Stimulated activated CD4-positive, alpha-beta T cell treated with anti-CD3 and anti-CD28 coated beads, Interleukin-4, amount 100 ng/mL, for 48 hours (primary cell): ENCODE measurements at regions not wholly inside any gene's neighbourhood (a gene's known extent, or its start where the extent isn't known, plus 50 kb on each side); places are given as distances from the start of the nearest gene placed in this dataset.

ENCODE experiments used
- DNase-seq, 2 donors: peaks; one replicate each; pipeline ENCODE4 v3.0.0-alpha.2; 2020; ENCODE audit warnings: low read depth in 2 of 2

DNA sequence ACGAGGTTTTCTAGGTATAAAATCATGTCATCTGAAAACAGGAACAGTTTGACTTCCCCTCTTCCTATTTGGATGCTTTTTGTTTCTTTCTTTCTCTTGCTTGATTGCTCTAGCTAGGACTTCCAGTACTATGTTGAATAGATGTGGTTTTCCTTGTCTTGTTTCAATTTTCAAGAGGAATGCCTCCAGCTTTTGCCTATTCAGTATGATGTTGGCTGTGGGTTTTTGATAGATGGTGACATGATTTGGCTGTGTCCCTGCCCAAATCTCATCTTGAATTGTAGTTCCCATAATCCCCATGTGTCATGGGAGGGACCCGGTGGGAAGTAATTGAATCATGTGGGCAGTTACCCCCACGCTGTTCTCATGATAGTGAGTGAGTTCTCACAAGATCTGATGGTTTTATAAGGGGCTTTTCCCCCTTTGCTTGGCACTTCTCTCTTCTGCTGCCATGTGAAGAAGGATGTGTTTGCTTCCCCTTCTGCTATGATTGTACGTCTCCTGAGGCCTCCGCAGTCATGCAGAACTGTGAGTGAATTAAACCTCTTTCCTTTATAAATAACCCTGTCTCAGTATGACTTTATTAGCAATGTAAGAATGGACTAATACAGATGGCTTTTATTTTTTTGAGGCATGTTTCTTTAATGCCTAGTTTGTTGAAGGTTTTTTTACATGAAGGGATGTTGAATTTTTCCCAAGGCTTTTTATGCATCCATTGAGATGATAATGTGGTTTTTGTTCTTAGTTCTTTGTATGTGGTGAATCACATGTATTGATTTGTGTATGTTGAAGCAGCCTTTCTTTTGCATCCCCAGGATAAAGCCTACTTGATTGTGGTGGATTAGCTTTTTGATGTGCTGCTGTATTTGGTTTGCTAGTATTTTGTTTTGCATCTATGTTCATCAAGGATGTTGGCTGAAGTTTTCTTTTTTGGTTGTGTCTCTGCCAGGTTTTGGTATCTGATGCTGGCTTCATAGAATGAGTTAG, 239.1 kb downstream of the THBS2 start:
- no peak for DNase-seq

DNA sequence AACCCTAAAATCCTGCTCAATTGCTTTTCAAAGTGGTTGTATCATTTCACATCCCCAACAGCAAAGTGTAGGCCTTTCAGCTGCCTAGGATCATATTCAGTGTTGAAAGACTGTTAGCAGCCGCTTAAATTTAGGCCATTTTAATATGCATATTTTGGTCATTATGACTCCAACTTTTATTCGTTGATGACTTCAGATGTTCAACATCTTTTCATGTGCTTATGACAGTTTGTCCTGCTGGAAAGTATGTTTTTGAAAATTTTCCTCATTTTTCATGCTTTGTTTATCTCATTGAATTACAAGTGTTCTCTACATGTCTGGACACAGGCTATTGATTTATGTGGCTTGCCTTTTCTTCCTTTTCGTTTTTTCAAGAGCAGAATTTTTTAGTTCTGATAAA, 244.0 kb downstream of the THBS2 start:
- no peak for DNase-seq

DNA sequence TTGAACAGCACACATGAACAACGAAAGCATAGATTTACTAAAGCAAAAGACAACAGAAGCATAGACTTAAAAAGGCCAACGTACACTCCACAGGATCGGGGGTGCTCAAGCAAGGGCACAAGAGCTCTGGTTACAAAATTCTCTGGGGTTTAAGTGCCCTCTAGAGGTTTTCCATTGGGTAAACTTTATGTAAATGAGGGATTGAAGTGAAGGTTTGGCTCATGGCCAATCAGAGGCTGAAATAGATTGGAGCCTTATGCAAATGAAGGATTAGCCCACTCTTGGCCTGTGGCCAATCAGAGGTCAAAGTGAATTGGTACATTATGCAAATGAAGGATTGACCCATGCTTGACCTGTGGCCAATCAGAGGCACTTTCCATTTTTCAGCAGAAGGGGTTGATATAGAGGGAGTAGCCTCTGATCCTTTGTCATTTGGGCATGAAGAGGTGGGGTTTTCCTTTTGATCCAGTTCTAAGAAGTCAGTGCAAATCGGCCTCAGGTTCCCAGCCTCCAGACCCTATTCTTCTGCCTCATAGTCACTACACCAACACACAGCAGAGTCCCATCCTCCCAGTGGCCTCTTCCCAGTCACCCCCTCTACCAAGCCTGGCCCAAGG, 244.9 kb downstream of the THBS2 start:
- DNase-seq, result no peak

GRCh38 chr6:169005166-169005565, 248.5 kb downstream of the THBS2 start:
- DNase-seq, result no peak

GRCh38 chr6:169000022-169000421, 253.6 kb downstream of the THBS2 start:
- no peak for DNase-seq

- DNase-seq, result no peak
Measured at GRCh38 chr6:168999392-168999791, 254.3 kb downstream of the THBS2 start.

DNA sequence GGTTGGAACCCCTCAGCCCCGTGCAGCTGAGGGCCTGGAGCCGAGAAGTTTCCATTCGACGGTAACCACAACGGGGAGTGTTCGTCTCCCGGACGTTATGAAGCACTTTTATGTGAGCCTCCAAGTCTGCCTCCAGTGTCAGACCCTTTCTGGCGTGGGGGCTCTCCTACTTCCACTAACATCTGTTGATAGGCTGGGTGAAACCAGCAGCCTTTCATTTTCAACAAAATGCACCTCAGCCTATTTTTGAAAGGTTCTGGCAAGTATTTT, 257.4 kb downstream of the THBS2 start:
- DNase-seq, result no peak

DNA sequence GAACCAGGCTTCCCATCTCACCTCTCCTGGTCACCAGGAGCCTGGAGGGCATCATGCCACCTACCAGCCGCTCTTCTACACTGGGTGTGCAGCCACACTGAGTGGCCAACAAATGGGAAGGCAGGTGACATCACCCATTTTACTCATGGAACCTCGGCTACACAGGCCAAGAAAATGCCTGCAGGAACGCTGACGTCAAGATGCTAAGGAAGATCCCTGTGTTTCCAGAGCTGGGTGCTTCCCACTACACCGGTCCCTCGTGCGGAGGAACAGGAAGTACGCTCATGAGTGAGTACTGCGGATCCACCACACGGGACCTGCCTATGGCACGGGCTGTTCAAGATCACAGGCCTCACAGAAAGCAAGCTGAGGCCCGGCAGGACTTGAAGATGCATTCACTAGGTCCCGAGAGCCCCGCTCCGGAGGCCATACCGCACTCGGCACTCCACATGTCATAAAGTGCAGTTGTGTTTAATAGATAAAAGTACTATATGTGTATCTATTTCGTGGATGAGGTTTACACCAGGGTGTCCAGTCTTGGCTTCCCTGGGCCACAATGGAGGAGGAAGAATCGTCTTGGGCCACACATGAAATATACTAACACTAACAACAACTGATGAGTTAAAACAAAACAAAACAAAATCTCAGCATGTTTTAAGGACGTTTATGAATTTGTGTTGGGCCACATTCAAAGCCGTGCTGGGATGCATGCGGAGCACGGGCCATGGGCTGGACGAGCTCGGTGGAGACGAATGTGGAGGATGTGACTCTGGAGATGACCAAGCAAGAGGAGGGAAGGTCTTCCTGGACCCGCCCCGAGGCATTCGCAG, 257.9 kb downstream of the THBS2 start:
- no peak for DNase-seq

- DNase-seq, result no peak
Measured at GRCh38 chr6:168994956-168995355, 258.7 kb downstream of the THBS2 start.

DNA sequence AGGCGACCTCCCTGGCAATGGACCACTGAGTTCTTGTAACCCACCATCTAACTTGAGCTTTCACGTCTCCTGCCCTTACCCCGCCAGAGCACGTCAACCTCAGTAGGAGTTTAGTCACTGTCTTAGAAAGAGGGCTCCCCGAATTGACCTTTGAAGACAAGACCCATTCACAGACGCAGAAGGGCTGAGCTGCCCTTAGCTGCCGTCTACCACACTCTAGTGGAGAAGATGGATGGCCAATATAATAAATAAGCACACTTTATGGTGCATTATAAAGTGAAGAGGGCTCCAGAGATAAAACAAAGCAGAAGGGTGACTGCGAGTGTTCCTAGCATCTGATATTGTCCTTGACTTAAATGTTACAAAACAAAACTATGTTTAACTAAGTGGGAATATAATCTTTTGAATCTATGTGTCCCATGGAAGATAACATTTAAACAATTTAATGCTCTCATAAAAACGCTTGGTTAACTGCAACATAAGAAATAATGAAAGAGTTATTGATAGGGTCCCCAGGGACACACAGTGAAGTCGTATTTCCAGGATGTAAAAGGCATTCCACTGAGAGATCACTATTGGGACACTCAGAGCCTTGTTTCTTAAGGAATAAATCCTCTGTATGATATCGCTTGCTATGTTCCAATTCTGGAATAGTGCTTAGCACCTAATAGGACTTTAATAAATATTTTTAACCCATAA, 261.1 kb downstream of the THBS2 start:
- DNase-seq, result no peak

- DNase-seq, result peak in 1 of 2 donors; percentile 1
Measured at GRCh38 chr6:168991695-168992094, 262.0 kb downstream of the THBS2 start.

GRCh38 chr6:168990019-168990751, 263.5 kb downstream of the THBS2 start:
- no peak for DNase-seq

DNA sequence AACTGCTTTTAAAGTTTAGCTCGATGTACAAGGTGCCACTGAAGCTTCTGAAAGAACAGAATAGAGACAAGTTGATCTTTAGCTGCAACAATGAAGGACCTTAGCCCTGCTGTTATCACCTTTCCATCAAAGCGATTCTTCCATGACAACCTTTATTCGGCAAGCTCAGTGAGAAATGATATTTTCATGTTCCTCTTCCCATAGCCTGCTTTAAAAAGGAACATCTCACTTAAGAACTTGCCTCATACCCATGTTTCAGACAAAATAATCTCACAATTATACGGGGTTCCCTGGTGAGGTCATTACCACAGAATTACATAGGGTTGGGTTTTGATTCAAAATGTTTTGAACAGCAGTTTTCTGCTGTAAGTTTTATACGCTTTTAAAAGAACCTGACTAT, 264.2 kb downstream of the THBS2 start:
- DNase-seq, result no peak

- no peak for DNase-seq
Measured at GRCh38 chr6:168988801-168989200, 264.8 kb downstream of the THBS2 start.

- no peak for DNase-seq
Measured at GRCh38 chr6:168988280-168988679, 265.4 kb downstream of the THBS2 start.

GRCh38 chr6:168985705-168986104, 267.9 kb downstream of the THBS2 start:
- no peak for DNase-seq

DNA sequence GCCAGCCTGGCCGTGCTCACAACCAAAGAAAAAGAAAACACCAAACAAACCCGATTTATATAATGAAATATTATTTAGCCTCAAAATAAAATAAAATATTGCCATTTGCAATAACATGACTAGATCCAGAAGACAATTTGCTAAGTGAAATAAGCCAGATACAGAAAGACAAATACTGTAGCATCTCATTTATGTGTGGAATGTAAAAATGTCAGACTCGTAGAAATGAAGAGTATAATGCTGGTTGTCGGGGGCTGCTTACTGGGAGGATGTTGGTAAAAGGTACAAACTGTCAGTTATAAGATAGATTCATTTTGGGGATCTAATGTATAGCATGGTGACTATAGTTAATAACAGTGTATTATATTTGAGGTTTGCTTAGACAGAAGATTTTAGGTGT, 269.7 kb downstream of the THBS2 start:
- DNase-seq, result no peak

DNA sequence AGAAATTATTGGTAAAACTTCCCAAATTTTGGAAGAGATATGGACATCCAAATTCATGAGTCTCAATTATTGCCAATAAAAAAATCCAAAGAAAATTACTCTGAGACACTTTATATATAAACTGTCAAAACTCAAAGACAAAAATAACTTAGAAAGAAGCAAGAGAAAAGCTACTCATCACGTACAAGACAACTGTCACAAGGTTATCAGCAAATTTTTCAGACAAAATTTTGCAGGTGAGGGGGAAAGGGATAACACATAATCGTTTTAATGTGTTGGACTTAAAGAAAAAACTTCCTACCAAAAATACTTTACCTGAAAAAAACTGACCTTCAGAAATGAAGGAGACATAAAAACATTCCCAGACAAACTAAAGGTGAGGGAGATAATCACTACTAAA, 272.5 kb downstream of the THBS2 start:
- DNase-seq, result no peak

DNA sequence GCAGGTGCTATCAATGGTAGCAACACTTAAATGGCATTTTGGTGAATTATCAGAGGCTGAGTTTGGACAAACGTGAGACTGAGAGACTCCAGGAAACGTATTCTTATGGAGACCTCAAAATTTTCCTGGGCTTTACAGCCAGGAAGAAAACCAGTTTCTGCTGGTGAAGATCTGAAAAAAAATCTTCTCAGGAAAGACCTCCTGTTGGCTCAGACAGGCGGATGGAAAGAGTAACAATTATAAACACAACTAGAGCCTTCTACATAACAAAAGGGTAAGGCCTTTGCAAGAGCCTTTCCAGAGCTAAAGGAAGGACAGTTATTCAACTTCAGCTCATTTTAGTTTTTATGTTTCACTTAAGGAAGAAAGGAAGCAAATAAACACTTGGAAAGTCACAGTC, 274.4 kb downstream of the THBS2 start:
- no peak for DNase-seq

GRCh38 chr6:168972128-168972527, 281.5 kb downstream of the THBS2 start:
- no peak for DNase-seq

- no peak for DNase-seq
Measured at GRCh38 chr6:168971549-168971948, 282.1 kb downstream of the THBS2 start.
